Inflammatory macrophage treated with lipopolysaccharide for 1 hour (primary cell): ENCODE measurements at regions not wholly inside any gene's neighbourhood (a gene's known extent, or its start where the extent isn't known, plus 50 kb on each side); places are given as distances from the start of the nearest gene placed in this dataset.
"Not testable (repeated sequence)": the region's sequence is repeated elsewhere in the genome, so short reads cannot be mapped to it uniquely, and the experiment has no call there.

Source experiments
- DNase-seq, 2 donors: peaks; one replicate each; pipeline ENCODE4 v3.0.0-alpha.2; 2020 to 2022

DNA sequence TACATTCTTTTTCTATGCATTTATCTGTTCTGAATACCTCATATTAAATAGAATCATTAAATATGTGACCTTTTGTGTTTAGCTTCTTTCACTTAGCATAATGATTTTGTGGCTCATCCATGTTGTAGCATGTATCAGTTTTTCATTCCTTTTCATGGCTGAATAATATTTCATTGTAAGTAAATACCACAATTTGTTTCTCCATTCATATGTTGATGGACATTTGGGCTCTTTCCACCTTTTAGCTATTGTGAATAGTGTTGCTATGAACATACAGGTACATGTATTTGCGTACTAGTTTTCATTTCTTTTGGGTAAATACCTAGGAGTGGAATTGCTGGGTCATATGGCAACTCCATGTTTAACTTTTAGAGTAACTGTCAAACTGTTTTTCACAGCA, 85.1 kb downstream of the GNL3L start:
- DNase-seq: no peak

DNA sequence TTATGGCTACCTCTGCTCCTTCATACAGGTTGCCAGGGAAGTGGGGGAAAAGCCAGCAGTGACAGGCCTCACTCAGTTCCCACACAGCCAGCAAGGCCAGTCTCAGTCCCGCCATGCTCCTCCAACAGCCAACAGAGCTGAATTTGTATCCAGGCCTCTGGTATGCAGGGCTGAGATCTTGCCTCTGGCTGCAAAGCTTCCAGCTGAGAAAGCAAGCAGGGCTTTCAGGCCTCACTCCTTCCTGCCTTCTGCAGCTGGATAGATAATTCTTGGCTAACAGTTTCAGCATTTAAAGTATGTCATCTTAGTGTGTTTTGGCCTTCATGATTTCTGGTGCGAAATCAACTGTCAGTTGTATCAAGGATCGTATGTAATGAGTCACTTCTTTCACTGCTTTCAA, 103.6 kb downstream of the GNL3L start:
- DNase-seq: no peak

DNA sequence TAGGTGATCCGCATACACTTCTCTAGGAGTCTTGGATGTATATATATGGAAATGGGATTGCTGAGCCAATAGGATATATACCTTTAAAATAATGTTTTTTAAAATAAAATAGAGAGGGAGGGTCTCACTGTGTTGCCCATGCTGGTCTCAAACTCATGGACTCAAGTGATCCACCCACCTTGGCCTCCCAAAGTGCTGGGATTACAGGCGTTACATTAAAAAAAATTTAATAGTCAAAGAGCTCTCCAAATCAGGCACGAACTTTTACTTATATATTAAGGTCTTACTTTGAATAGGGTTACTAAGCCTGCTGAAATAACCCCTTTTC, 109.0 kb downstream of the GNL3L start:
- no peak for DNase-seq

DNA sequence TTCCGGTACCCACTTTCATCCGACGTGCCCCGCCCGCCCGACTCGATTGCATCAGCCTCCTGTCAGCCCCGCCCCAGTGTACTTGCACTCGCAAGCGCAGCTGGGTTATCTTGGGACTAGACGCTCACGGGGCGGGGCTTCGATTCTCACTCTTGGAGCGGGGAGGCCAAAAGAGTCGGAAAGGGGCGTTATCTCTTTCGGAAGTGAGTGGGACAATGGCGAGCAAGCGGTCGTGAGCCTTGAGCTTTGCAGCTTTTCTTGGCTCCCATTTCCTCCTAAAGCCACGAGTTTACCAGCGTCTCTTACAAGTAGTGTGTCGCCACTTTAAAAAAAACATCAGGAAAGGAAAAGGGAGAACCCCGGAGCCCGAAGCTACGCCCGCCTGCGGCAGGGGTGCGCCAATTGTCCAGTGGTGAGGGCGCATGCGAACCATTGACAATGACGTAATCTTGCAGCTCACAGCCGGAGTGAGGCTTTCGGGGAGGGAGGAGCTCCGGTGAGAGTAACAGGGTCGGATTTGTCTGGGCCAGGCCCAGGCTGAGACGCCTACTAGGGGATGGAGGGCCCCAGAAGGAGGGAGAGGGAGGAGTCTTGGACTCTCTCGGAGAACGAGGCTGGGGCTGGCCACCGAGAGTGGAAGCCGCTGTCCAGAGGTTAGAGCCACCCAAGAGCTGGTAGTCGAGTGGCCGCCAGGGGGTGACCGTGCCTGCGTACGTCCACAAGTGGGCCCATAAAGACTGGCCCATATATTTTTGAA, 109.5 kb downstream of the GNL3L start:
- peak; percentile 88 to 90 for DNase-seq

DNA sequence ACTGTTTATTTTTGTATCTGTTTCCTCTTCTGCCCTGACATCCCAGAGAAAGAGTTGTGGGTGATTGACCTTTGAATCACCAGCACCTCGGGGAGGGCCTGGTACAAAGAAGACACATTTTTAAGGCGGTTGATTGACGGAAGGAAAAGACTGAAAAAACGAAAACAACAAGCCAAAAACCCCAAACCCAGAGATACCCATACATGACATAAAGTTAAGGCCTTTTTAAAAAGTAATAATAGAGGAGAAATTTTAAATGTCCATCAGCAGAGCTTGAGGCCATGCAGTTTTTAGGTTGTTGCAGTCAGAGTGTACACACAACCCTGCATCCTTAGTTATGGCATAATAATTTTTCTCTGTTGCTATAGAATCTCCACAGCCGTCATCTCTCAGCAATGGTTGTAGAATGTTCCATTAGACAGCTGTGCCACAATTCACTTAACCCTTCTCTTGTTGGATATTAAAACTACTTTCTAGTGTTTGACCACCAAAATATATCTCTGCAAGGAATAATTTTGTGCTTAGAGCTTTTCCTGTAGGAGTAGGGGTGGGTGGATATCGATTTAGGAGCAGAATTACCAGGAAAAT, 110.2 kb downstream of the GNL3L start:
- no peak for DNase-seq

DNA sequence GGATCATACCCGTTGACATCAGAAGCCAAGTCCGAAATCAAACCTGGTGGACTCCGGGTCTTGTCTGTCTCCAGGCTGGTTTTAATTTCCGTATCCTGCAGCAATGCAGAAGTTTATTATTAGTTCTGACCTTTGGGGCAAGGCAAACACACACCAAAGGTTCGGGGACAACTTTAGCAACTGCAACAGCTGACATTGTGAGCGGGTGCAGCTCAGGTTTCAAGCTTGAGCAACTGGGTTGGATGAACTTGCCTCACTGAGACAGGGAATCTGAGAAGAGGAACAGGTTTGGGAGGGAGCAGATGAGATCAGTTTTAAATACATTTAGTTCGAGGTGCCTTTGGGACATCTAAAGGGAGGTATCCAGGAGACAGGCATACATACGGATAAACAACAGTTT, 110.7 kb downstream of the GNL3L start:
- DNase-seq: no peak

DNA sequence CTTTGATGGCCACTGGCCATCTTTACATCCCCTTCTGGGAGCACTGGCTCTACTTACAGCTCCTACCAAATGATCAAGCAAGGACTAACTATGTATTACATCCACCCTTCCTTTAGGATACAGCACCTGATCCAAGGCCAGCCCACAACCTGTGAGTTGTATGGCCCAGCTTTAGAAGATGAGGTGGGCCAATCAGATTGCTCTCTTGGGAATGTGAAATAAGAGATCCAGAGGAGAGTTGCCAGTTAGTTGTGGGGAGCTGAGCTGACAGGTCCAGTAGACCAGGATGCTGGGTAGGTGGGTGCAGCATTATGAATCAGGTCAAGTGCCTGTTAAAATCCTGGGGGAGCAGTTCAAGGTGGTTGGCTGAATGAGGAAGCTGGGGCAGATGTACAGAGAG, 111.5 kb downstream of the GNL3L start:
- DNase-seq: no peak

DNA sequence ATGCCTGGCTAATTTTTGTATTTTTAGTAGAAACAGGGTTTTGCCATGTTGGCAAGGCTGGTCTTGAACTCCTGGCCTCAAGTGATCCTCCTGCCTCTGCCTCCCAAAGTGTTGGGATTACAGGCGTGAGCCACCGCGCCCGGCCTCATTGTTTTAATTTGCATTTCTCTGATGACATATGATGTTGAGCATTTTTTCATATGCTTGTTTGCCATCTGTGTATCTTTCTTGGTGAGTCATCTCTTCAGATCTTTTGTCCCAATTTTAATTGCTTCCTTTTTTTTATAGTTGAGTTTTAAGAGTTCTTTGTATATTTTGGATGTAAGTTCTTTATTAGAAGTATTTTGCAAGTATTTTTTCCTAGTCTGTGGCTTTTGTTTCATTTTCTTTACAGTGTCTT, 117.6 kb downstream of the GNL3L start:
- DNase-seq: not testable (repeated sequence)

DNA sequence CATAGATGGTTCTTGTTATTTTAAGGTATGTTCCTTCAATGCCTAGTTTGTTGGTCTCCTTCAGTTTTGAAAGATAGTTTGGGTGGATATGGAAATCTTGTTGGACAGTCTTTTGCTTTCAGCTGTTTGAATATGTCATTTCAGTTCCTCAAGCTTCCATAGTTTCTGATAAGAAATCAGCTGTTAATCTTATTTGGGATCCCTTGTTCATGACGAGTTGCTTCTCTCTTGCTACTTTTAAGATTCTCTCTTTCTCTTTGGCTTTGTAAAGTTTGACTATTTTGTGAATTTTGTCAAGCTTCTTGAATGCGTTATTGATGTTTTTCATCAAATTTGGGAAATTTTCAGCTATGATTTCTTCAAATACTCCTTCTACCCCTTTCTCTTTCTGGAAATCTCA, 129.5 kb downstream of the GNL3L start:
- no peak for DNase-seq

DNA sequence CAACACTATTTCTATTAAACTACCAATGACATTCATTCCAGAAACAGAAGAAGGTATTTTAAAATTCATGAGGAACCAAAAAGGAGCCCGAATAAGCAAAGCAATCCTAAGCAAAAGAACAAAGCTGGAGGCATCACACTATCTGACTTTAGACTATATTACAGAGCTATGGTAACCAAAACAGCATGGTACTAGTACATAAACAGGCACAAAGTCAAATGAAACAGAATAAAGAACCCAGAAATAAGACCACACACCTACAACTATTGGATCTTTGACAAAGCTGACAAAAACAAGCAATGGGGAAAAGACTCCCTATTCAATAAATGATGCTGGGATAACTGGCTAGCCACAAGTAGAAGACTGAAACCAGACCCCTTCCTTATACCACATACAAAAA, 122.3 kb downstream of the ITIH6 start:
- DNase-seq: no peak

DNA sequence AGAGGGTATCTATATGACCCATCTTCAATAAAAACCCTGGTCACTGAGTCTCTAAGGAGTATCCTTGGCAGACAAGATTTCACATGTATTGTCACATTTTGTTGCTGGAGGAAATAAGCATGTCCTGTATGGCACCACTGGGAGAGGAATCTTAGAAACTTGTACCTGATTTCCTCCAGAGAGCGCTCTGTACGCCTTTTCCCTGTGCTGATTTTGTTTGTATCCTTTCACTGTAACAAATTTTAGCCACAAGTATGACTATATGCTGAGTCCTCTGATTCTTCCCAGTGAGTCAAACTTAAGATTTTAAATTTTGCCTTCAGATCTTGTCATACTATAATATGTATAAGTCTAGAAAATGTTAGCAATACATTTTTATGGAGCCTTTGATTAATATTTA, 102.8 kb downstream of the ITIH6 start:
- DNase-seq: no peak

DNA sequence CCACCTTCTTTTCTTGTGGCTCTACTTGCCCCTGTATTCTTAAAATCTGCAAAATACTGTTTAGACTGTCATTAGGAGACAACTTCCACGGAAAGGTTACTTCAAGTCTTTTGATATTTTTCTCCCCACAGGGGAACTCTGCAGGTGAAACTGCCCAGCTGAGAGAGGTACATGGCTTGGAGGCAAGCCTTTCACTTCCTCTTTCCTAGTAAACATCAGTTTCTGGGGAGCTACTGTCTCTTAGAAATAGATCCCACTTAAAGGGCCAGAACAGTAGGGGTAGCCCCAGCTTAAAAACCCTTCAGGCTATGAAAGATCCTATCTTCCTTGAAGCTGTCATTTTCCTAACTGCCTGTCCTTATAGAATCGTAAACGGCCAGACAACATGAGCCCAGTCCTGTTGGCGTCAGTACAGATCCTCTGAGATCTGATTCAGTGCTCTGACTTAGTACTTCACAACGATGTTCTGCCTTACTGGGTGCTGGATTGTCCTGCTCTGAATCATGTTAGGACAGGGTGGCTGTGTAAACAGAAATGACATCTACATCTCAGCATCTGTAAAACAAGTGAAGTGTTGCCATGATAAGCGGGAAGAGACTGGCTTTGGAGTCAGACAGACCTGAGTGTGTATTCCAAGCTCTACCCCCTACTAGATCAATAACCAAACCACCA, 102.1 kb downstream of the ITIH6 start:
- DNase-seq: no peak
